PC-3 (cell line): ENCODE measurements at regions not wholly inside any gene's neighbourhood (a gene's known extent, or its start where the extent isn't known, plus 50 kb on each side); places are given as distances from the start of the nearest gene placed in this dataset.

Experiments used
- ATAC-seq: fragments of 200-7000 bp; cut with Tn5 transposase; 2 replicates; pipeline ENCODE4 v1.9.1; 2020; ENCODE audit warnings: mild to moderate bottlenecking, moderate library complexity
- BruUV-seq: library from RNA; stranded (reverse); fragments of 400-500 nt; replicated peaks from 2 replicates; lab custom pipeline; 2021; lab: Mats Ljungman, UMichigan
- CTCF ChIA-PET: fragments of 300-600 bp; sonication (Branson Sonifier 250); formaldehyde crosslinking; loops from one replicate; lab custom pipeline; 2022; ENCODE audit warnings: antibody characterized with exemption; lab: Charles Lee
- POLR2A ChIA-PET: fragments of 300-600 bp; sonication (Branson Sonifier 250); formaldehyde crosslinking; loops from one replicate; lab custom pipeline; 2022; ENCODE audit warnings: antibody characterized with exemption; ENCODE audit not compliant: unreplicated experiment; lab: Charles Lee
- DNase-seq: peaks from one replicate; pipeline ENCODE4 v3.0.0-alpha.2; 2015
- H2AFZ ChIP-seq: fragments of 300-600 bp; sonication (generic); 2 replicates; pipeline ENCODE4 v1.6.0; 2016; ENCODE audit warnings: antibody characterized with exemption, low read length
- H3F3A ChIP-seq: fragments of 300-600 bp; sonication (generic); one replicate; pipeline ENCODE4 v1.6.0; 2017; ENCODE audit warnings: antibody characterized with exemption, low read length, control low read depth, mild to moderate bottlenecking; ENCODE audit not compliant: unreplicated experiment
- H3K27ac ChIP-seq: fragments of 300-600 bp; sonication (generic); 2 replicates; pipeline ENCODE4 v1.5.1; 2016; ENCODE audit warnings: mild to moderate bottlenecking, low read length
- H3K27me3 ChIP-seq: fragments of 300-600 bp; sonication (generic); 2 replicates; pipeline ENCODE4 v1.6.1; 2016; ENCODE audit warnings: low read length, mixed read lengths
- H3K36me3 ChIP-seq: fragments of 300-600 bp; sonication (generic); 2 replicates; pipeline ENCODE4 v1.6.1; 2016; ENCODE audit warnings: low read depth, mixed run types, low read length, mixed read lengths
- H3K4me1 ChIP-seq: fragments of 300-600 bp; sonication (generic); 2 replicates; pipeline ENCODE4 v1.5.1; 2016; ENCODE audit warnings: low read length; ENCODE audit not compliant: insufficient read depth
- H3K4me2 ChIP-seq: fragments of 300-600 bp; sonication (generic); 2 replicates; pipeline ENCODE4 v1.6.0; 2016; ENCODE audit warnings: low read length
- H3K4me3 ChIP-seq: fragments of 300-600 bp; sonication (generic); 2 replicates; pipeline ENCODE4 v1.5.1; 2016; ENCODE audit warnings: mild to moderate bottlenecking, low read length, mixed read lengths
- H3K79me2 ChIP-seq: fragments of 300-600 bp; sonication (generic); 2 replicates; pipeline ENCODE4 v1.6.1; 2017; ENCODE audit warnings: low read length, mixed read lengths
- H3K9ac ChIP-seq: fragments of 300-600 bp; sonication (generic); 2 replicates; pipeline ENCODE4 v1.6.0; 2016; ENCODE audit warnings: mild to moderate bottlenecking, low read length
- H3K9me2 ChIP-seq: fragments of 300-600 bp; sonication (generic); replicated peaks from 2 replicates; pipeline ENCODE4 v1.6.1; 2016; ENCODE audit warnings: mixed run types, low read length, mixed read lengths
- H3K9me3 ChIP-seq: fragments of 300-600 bp; sonication (generic); 2 replicates; pipeline ENCODE4 v1.6.1; 2016; ENCODE audit warnings: low read length, mixed read lengths
- H4K20me1 ChIP-seq: fragments of 300-600 bp; sonication (generic); 2 replicates; pipeline ENCODE4 v1.6.1; 2016; ENCODE audit warnings: low read length, mixed read lengths
- CTCF ChIP-seq: fragments of 300-600 bp; sonication (generic); conservative IDR thresholded peaks from 2 replicates; pipeline ENCODE4 v1.5.1; 2017; ENCODE audit warnings: antibody characterized with exemption, low read depth, mild to moderate bottlenecking, low read length
- EZH2 ChIP-seq: fragments of 300-600 bp; sonication (generic); IDR thresholded peaks from one replicate; pipeline ENCODE4 v1.6.1; 2017; ENCODE audit warnings: antibody characterized with exemption, mild to moderate bottlenecking, low read length; ENCODE audit not compliant: unreplicated experiment
- EZH2phosphoT487 ChIP-seq: fragments of 300-600 bp; sonication (generic); IDR thresholded peaks from 2 replicates; pipeline ENCODE4 v1.6.1; 2018; ENCODE audit warnings: mild to moderate bottlenecking, antibody characterized with exemption, low read length, borderline replicate concordance
- intact Hi-C: fragments of 100-400 bp; cut with micrococcal nuclease; formaldehyde crosslinking; loops from 2 replicates; pipeline ENCODE4 v1.9.0; 2023

GRCh38 chr5:167725741-167726140, 565.7 kb upstream of the WWC1 start:
- Histone ChIP-seq H3K27ac (no peak overlapping the region), H2AFZ (no peak overlapping the region), H3K4me1 (peaks cover 12% of the 10 kb centered on the region; the same call in 1 of the 2 replicates), H4K20me1 (no peaks in the 10 kb centered on the region), H3K4me3 (no peak overlapping the region), H3F3A (no peaks in the 10 kb centered on the region), H3K27me3 (no peaks in the 10 kb centered on the region), H3K79me2 (no peaks in the 10 kb centered on the region), H3K9ac (no peak overlapping the region), H3K4me2 (no peak overlapping the region), H3K9me2 (no peaks in the 10 kb centered on the region), H3K36me3 (no peaks in the 10 kb centered on the region), H3K9me3 (no peaks in the 10 kb centered on the region)
- CTCF ChIA-PET: no interaction called here
- intact Hi-C loops: no loop called here
- POLR2A ChIA-PET: no interaction called here
- TF ChIP-seq CTCF: no peak
- TF ChIP-seq EZH2: no peak
- TF ChIP-seq EZH2phosphoT487: no peak
- DNase-seq (no peak), ATAC-seq (no peak)
- BruUV-seq: no TSS peak

GRCh38 chr5:167726642-167727041, 564.8 kb upstream of the WWC1 start:
- intact Hi-C loops: no loop called here
- DNase-seq (no peak), ATAC-seq (no peak)
- BruUV-seq: no TSS peak
- POLR2A ChIA-PET: interaction anchor here (0.7 kb wide), 2 partner anchors 16 to 117 kb away, joined by 3 to 8 read pairs; no protein-coding TSS in a partner anchor
- H3K9me3 ChIP-seq: no peaks in the 10 kb centered on the region
- H3K27me3 ChIP-seq: no peaks in the 10 kb centered on the region
- H3K9me2 ChIP-seq: no peaks in the 10 kb centered on the region
- H3K4me2 ChIP-seq: no peak overlapping the region
- no peak overlapping the region for H3K4me3 ChIP-seq
- H3K79me2 ChIP-seq: no peaks in the 10 kb centered on the region
- CTCF ChIA-PET: no interaction called here
- no peaks in the 10 kb centered on the region for H3K36me3 ChIP-seq
- H3K9ac ChIP-seq: no peak overlapping the region
- TF ChIP-seq CTCF (no peak), EZH2 (no peak), EZH2phosphoT487 (no peak)
- no peak overlapping the region for H2AFZ ChIP-seq
- H3F3A ChIP-seq: no peaks in the 10 kb centered on the region
- no peak overlapping the region for H3K27ac ChIP-seq
- peaks cover 12% of the 10 kb centered on the region; the same call in 1 of the 2 replicates for H3K4me1 ChIP-seq
- H4K20me1 ChIP-seq: no peaks in the 10 kb centered on the region

GRCh38 chr5:167730121-167730520, 561.3 kb upstream of the WWC1 start:
- no peak overlapping the region; the same call in 1 of the 2 replicates for H3K9ac ChIP-seq
- H3K9me2 ChIP-seq: no peaks in the 10 kb centered on the region
- TF ChIP-seq EZH2: no peak
- no peak for TF ChIP-seq EZH2phosphoT487
- no peak for TF ChIP-seq CTCF
- H4K20me1 ChIP-seq: no peaks in the 10 kb centered on the region
- H3K4me3 ChIP-seq: no peak overlapping the region
- H3K27ac ChIP-seq: peak overlapping the region; percentile 50
- H3F3A ChIP-seq: no peaks in the 10 kb centered on the region
- CTCF ChIA-PET: interaction anchor here (0.5 kb wide), 1 partner anchor 194 kb away, joined by 5 read pairs; no protein-coding TSS in a partner anchor
- POLR2A ChIA-PET: no interaction called here
- H3K9me3 ChIP-seq: no peaks in the 10 kb centered on the region
- peak overlapping the region; percentile 14 for H3K4me2 ChIP-seq
- H3K36me3 ChIP-seq: no peaks in the 10 kb centered on the region
- peak; percentile 69 for DNase-seq
- intact Hi-C loops: no loop called here
- H2AFZ ChIP-seq: no peak overlapping the region
- peaks cover 12% of the 10 kb centered on the region; the same call in 1 of the 2 replicates for H3K4me1 ChIP-seq
- no TSS peak for BruUV-seq
- no peaks in the 10 kb centered on the region for H3K79me2 ChIP-seq
- H3K27me3 ChIP-seq: no peaks in the 10 kb centered on the region
- peak; percentile 92 for ATAC-seq
